ENCODE measurements at regions not wholly inside any gene's neighbourhood (a gene's known extent, or its start where the extent isn't known, plus 50 kb on each side); places are given as distances from the start of the nearest gene placed in this dataset.

GRCh38 chr5:58245476-58245840 lies 214.4 kb downstream of the PLK2 start:
- H3K27me3 ChIP-seq (ENCODE audit: insufficient read depth, poor library complexity, severe bottlenecking) = no peaks in the 10 kb centered on the region
- H3K27ac ChIP-seq (replicated peaks) = no peak overlapping the region
- no peak for DNase-seq (ENCODE audit: low read depth in 1 of 2, low spot score in 1 of 2)
- H3K4me3 ChIP-seq (replicated peaks; ENCODE audit: insufficient read depth, low read length) = no peak overlapping the region
- TF ChIP-seq CTCF (IDR thresholded peaks at IDR 0.05; ENCODE audit: insufficient read depth, low read length) = no peak
- TF ChIP-seq REST (IDR thresholded peaks at IDR 0.05; ENCODE audit: insufficient replicate concordance, low read depth) = no peak
- TF ChIP-seq SPI1 (IDR thresholded peaks at IDR 0.05; ENCODE audit: borderline replicate concordance, low read depth) = no peak
- TF ChIP-seq GABPA (IDR thresholded peaks at IDR 0.05; ENCODE audit: low read depth) = no peak
- TF ChIP-seq POLR2AphosphoS5 (IDR thresholded peaks at IDR 0.05; ENCODE audit: low read depth) = no peak

- H3K27ac ChIP-seq (replicated peaks) = no peak overlapping the region
- TF ChIP-seq REST (IDR thresholded peaks at IDR 0.05; ENCODE audit: insufficient replicate concordance, low read depth) = no peak
- TF ChIP-seq POLR2AphosphoS5 (IDR thresholded peaks at IDR 0.05; ENCODE audit: low read depth) = no peak
- no peak for TF ChIP-seq SPI1 (IDR thresholded peaks at IDR 0.05; ENCODE audit: borderline replicate concordance, low read depth)
- TF ChIP-seq CTCF (IDR thresholded peaks at IDR 0.05; ENCODE audit: insufficient read depth, low read length) = no peak
- no peak for TF ChIP-seq GABPA (IDR thresholded peaks at IDR 0.05; ENCODE audit: low read depth)
- no peak overlapping the region for H3K4me3 ChIP-seq (replicated peaks; ENCODE audit: insufficient read depth, low read length)
- DNase-seq (ENCODE audit: low read depth in 1 of 2, low spot score in 1 of 2) = no peak
- no peaks in the 10 kb centered on the region for H3K27me3 ChIP-seq (ENCODE audit: insufficient read depth, poor library complexity, severe bottlenecking)
Observed at GRCh38 chr5:58244819-58245475, 214.9 kb downstream of the PLK2 start.

DNA sequence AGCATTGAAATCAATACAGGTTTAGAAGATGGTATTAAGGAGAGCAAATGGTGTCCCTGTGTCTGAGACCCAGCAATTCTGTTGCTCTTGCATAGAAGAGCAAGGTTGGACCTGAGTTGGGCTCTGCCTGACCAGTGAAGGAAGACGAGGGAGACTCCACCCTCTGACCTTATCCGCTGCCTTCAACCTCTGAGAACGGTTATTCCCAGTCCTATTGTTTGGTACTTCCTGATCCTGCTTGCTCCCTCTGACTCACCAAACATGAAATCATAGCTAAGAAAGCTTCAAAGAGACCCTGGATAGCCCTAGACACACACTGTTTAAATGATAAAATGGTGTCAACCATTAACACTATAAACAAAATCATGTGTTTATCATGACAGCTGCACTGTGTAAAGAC lies 218.5 kb downstream of the PLK2 start:
- no peak overlapping the region for H3K27ac ChIP-seq (replicated peaks)
- no peak for TF ChIP-seq POLR2AphosphoS5 (IDR thresholded peaks at IDR 0.05; ENCODE audit: low read depth)
- TF ChIP-seq GABPA (IDR thresholded peaks at IDR 0.05; ENCODE audit: low read depth) = no peak
- TF ChIP-seq CTCF (IDR thresholded peaks at IDR 0.05; ENCODE audit: insufficient read depth, low read length) = no peak
- no peak for TF ChIP-seq SPI1 (IDR thresholded peaks at IDR 0.05; ENCODE audit: borderline replicate concordance, low read depth)
- TF ChIP-seq REST (IDR thresholded peaks at IDR 0.05; ENCODE audit: insufficient replicate concordance, low read depth) = no peak
- no peak overlapping the region for H3K4me3 ChIP-seq (replicated peaks; ENCODE audit: insufficient read depth, low read length)
- DNase-seq (ENCODE audit: low read depth in 1 of 2, low spot score in 1 of 2) = no peak
- H3K27me3 ChIP-seq (ENCODE audit: insufficient read depth, poor library complexity, severe bottlenecking) = no peaks in the 10 kb centered on the region
